KMS-11 (cell line): ENCODE measurements at regions not wholly inside any gene's neighbourhood (a gene's known extent, or its start where the extent isn't known, plus 50 kb on each side); places are given as distances from the start of the nearest gene placed in this dataset.

Experiments used
- H2AFZ ChIP-seq: fragments of 200-600 bp; sonication (generic); 2 replicates; pipeline ENCODE4 v1.6.1; 2016; ENCODE audit warnings: antibody characterized with exemption, mixed run types, low read depth
- H3K27ac ChIP-seq: fragments of 200-600 bp; sonication (generic); 2 replicates; pipeline ENCODE4 v1.6.1; 2016; ENCODE audit warnings: mild to moderate bottlenecking, mixed run types
- H3K27me3 ChIP-seq: fragments of 200-600 bp; sonication (generic); 2 replicates; pipeline ENCODE4 v1.6.1; 2017; ENCODE audit warnings: mild to moderate bottlenecking, low read depth, mixed run types, moderate library complexity; ENCODE audit not compliant: insufficient read depth
- H3K36me3 ChIP-seq: fragments of 200-600 bp; sonication (generic); 2 replicates; pipeline ENCODE4 v1.6.1; 2017; ENCODE audit warnings: mild to moderate bottlenecking, mixed run types; ENCODE audit not compliant: insufficient read depth
- H3K4me1 ChIP-seq: fragments of 200-600 bp; sonication (generic); 2 replicates; pipeline ENCODE4 v1.6.1; 2016; ENCODE audit warnings: mild to moderate bottlenecking, low read depth, mixed run types; ENCODE audit not compliant: poor library complexity, severe bottlenecking
- H3K4me2 ChIP-seq: fragments of 200-600 bp; sonication (generic); 2 replicates; pipeline ENCODE4 v1.7.0; 2016; ENCODE audit warnings: mild to moderate bottlenecking, mixed run types
- H3K4me3 ChIP-seq: fragments of 200-600 bp; sonication (generic); IDR thresholded peaks from 2 replicates; pipeline ENCODE4 v1.6.1; 2017; ENCODE audit warnings: low read depth, low read length, mixed read lengths; ENCODE audit not compliant: insufficient read depth
- H3K79me2 ChIP-seq: fragments of 200-600 bp; sonication (generic); 2 replicates; pipeline ENCODE4 v1.6.1; 2016; ENCODE audit warnings: low read depth, mixed run types; ENCODE audit not compliant: insufficient read depth
- H3K9ac ChIP-seq: fragments of 200-600 bp; sonication (generic); 2 replicates; pipeline ENCODE4 v1.6.1; 2016; ENCODE audit warnings: mild to moderate bottlenecking, mixed run types
- H4K20me1 ChIP-seq: fragments of 200-600 bp; sonication (generic); 2 replicates; pipeline ENCODE4 v1.6.1; 2016; ENCODE audit warnings: mild to moderate bottlenecking, mixed run types; ENCODE audit not compliant: insufficient read depth
- CTCF ChIP-seq: fragments of 200-600 bp; sonication (generic); conservative IDR thresholded peaks from 2 replicates; pipeline ENCODE4 v1.6.1; 2017; ENCODE audit warnings: low read depth, mild to moderate bottlenecking, antibody characterized with exemption, low read length, moderate library complexity, mixed read lengths

GRCh38 chr6:137369136-137369535, 125.1 kb downstream of the OLIG3 start:
- TF ChIP-seq CTCF: no peak
- Histone ChIP-seq H3K36me3 (no peaks in the 10 kb centered on the region), H3K27ac (no peak overlapping the region), H3K4me2 (no peak overlapping the region), H3K9ac (no peak overlapping the region), H3K27me3 (no peaks in the 10 kb centered on the region), H4K20me1 (no peaks in the 10 kb centered on the region), H3K79me2 (no peaks in the 10 kb centered on the region), H3K4me1 (peaks cover 8% of the 10 kb centered on the region), H3K4me3 (no peak overlapping the region), H2AFZ (no peak overlapping the region)

GRCh38 chr6:137365707-137366437, 128.3 kb downstream of the OLIG3 start:
- H3K4me3 ChIP-seq: no peak overlapping the region
- no peak overlapping the region for H2AFZ ChIP-seq

GRCh38 chr6:137363805-137364138, 130.4 kb downstream of the OLIG3 start:
- H3K36me3 ChIP-seq: no peaks in the 10 kb centered on the region
- H3K4me3 ChIP-seq: no peak overlapping the region
- no peak overlapping the region for H3K27ac ChIP-seq
- H3K79me2 ChIP-seq: no peaks in the 10 kb centered on the region
- no peaks in the 10 kb centered on the region for H3K27me3 ChIP-seq
- H2AFZ ChIP-seq: no peak overlapping the region
- TF ChIP-seq CTCF: no peak
- no peak overlapping the region for H3K9ac ChIP-seq
- H3K4me1 ChIP-seq: peaks cover 5% of the 10 kb centered on the region
- no peak overlapping the region for H3K4me2 ChIP-seq
- H4K20me1 ChIP-seq: no peaks in the 10 kb centered on the region

More at GRCh38 chr6:137365707-137366437, 128.3 kb downstream of the OLIG3 start:
- Histone ChIP-seq H3K36me3 (no peaks in the 10 kb centered on the region), H3K4me1 (peaks cover 9% of the 10 kb centered on the region), H3K27me3 (no peaks in the 10 kb centered on the region), H3K9ac (no peak overlapping the region), H4K20me1 (no peaks in the 10 kb centered on the region), H3K4me2 (no peak overlapping the region), H3K79me2 (no peaks in the 10 kb centered on the region), H3K27ac (no peak overlapping the region)
- TF ChIP-seq CTCF: no peak

- H3K9ac ChIP-seq: no peak overlapping the region
- H3K4me3 ChIP-seq: no peak overlapping the region
- TF ChIP-seq CTCF: no peak
- H3K4me2 ChIP-seq: no peak overlapping the region
- no peaks in the 10 kb centered on the region for H4K20me1 ChIP-seq
- H3K27me3 ChIP-seq: no peaks in the 10 kb centered on the region
- no peak overlapping the region for H2AFZ ChIP-seq
- H3K79me2 ChIP-seq: no peaks in the 10 kb centered on the region
- H3K4me1 ChIP-seq: peaks cover 5% of the 10 kb centered on the region
- H3K27ac ChIP-seq: no peak overlapping the region
- no peaks in the 10 kb centered on the region for H3K36me3 ChIP-seq
Observed at GRCh38 chr6:137362878-137363804, 131.1 kb downstream of the OLIG3 start.
